Progenitor cell of endocrine pancreas (in vitro differentiated cells): ENCODE measurements at regions not wholly inside any gene's neighbourhood (a gene's known extent, or its start where the extent isn't known, plus 50 kb on each side); places are given as distances from the start of the nearest gene placed in this dataset.

Experiments
- DNase-seq: peaks from one replicate; pipeline ENCODE4 v3.0.0; 2021; ENCODE audit warnings: low spot score; ENCODE audit not compliant: unreplicated experiment
- H3K27ac Mint-ChIP-seq: 2 replicates; pipeline ENCODE4 v1.8.0; 2021; ENCODE audit warnings: mild to moderate bottlenecking, moderate library complexity, mixed read lengths
- H3K27me3 Mint-ChIP-seq: 2 replicates; pipeline ENCODE4 v1.8.0; 2021; ENCODE audit warnings: mixed read lengths
- H3K36me3 Mint-ChIP-seq: 2 replicates; pipeline ENCODE4 v1.8.0; 2022; ENCODE audit warnings: mixed read lengths; ENCODE audit not compliant: insufficient read depth
- H3K4me1 Mint-ChIP-seq: 2 replicates; pipeline ENCODE4 v1.8.0; 2021; ENCODE audit warnings: low read depth, mixed read lengths
- H3K4me3 Mint-ChIP-seq: 2 replicates; pipeline ENCODE4 v1.8.0; 2021; ENCODE audit warnings: low read depth, mild to moderate bottlenecking, moderate library complexity, mixed read lengths
- H3K9me3 Mint-ChIP-seq: 2 replicates; pipeline ENCODE4 v1.8.0; 2021; ENCODE audit warnings: low read depth, mixed read lengths
- TF ChIP-seq, protein P1 (sequence below): fragments of 200-600 bp; sonication (generic); IDR thresholded peaks from one replicate; pipeline ENCODE4 v1.5.0; 2021; ENCODE audit warnings: antibody characterized with exemption, mild to moderate bottlenecking; ENCODE audit not compliant: unreplicated experiment

DNA sequence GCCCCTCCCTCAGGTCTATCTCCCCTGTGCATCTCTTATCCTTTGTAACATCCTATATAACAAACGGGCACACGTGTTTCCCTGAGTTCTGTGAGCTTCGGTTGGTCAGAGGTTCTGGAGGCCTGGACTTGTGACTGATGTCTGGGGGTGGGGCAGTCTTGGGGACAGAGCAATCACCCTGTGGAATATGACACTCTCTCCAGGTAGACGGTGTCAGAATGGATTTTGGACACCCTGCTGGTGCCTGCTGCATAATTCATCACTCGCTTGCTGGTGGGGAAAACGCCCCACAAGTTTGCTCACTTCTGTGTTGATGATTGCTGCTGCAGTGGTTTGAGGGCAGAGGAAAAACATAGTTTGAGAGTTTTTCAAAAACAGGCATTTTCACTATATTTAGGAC, 223.2 kb downstream of the UQCRFS1 start:
- Mint-ChIP-seq H3K27ac (no peak overlapping the region), H3K27me3 (peaks cover 15% of the 10 kb centered on the region), H3K9me3 (peaks cover 14% of the 10 kb centered on the region), H3K4me1 (no peaks in the 10 kb centered on the region), H3K4me3 (no peak overlapping the region), H3K36me3 (no peaks in the 10 kb centered on the region)
- no peak for DNase-seq
- TF ChIP-seq, protein P1, sequence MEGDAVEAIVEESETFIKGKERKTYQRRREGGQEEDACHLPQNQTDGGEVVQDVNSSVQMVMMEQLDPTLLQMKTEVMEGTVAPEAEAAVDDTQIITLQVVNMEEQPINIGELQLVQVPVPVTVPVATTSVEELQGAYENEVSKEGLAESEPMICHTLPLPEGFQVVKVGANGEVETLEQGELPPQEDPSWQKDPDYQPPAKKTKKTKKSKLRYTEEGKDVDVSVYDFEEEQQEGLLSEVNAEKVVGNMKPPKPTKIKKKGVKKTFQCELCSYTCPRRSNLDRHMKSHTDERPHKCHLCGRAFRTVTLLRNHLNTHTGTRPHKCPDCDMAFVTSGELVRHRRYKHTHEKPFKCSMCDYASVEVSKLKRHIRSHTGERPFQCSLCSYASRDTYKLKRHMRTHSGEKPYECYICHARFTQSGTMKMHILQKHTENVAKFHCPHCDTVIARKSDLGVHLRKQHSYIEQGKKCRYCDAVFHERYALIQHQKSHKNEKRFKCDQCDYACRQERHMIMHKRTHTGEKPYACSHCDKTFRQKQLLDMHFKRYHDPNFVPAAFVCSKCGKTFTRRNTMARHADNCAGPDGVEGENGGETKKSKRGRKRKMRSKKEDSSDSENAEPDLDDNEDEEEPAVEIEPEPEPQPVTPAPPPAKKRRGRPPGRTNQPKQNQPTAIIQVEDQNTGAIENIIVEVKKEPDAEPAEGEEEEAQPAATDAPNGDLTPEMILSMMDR: no peak

DNA sequence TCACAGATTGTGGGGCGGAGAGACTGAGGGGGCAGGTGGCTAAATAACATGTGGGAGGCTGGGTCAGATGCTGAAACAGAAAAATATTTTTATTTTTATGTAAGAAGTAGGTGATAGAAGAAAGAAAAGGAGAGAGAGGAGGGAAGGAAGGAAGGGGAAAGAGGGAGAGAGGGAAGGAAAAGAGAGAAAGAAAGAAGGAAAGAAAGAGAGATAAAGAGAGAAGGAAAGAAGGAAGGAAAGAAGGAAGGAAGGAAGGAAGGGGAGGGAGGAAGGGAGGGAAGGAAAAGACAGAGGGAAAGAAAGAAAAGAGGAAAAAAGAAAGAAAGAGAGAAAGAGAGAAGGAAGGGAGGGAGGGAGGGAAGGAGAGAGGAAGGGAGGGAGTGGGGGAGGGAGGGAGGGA, 224.9 kb downstream of the UQCRFS1 start:
- Mint-ChIP-seq H3K4me3 (no peak overlapping the region), H3K27me3 (peaks cover 15% of the 10 kb centered on the region), H3K36me3 (no peaks in the 10 kb centered on the region), H3K9me3 (peaks cover 3% of the 10 kb centered on the region), H3K4me1 (no peaks in the 10 kb centered on the region), H3K27ac (no peak overlapping the region)
- TF ChIP-seq, protein P1: no peak
- no peak for DNase-seq

DNA sequence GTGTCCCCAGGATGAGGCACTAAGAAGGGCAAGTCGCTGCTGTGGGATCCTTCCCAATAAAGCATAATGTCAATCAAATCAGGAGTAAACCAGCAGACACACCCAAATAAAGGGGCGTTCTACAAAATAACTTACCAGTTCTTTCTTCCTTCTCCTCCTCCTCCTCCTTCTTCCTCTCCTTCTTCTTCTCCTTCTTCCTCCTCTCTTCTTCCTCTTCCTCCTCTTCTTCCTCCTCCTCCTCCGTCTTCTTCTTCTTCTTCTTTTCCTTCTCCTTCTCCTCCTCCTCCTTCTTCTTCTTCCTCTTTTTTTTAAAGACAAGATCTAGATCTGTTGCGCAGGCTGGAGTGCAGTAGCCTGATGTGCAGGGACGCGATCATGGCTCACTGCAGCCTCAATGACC, 225.8 kb downstream of the UQCRFS1 start:
- H3K27ac Mint-ChIP-seq: no peak overlapping the region
- no peak overlapping the region for H3K4me3 Mint-ChIP-seq
- DNase-seq: no peak
- peaks cover 18% of the 10 kb centered on the region for H3K27me3 Mint-ChIP-seq
- no peaks in the 10 kb centered on the region for H3K36me3 Mint-ChIP-seq
- H3K4me1 Mint-ChIP-seq: no peaks in the 10 kb centered on the region
- no peaks in the 10 kb centered on the region for H3K9me3 Mint-ChIP-seq
- TF ChIP-seq, protein P1: no peak

DNA sequence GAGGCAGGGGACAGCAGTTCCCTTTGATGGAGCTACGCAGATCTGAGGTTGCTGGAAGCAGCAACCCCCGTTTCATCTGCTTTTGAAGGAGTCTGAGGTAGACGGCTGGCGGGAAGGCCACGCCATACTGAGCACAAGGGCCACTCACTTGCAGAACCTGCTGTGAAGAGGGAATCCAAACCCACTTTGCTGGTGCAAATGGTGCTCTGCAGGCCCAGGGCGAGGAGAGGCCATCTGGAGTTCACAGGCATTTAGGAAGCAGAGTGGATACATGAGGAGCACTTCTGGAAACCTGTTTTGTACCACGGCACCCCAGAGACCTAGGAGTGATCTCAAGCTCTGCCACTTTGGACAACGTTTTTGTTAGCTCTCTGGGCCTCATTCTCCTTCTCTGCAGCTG, 227.8 kb downstream of the UQCRFS1 start:
- Mint-ChIP-seq H3K27ac (no peak overlapping the region), H3K4me1 (no peaks in the 10 kb centered on the region), H3K27me3 (peaks cover 25% of the 10 kb centered on the region), H3K9me3 (no peaks in the 10 kb centered on the region), H3K4me3 (no peak overlapping the region), H3K36me3 (no peaks in the 10 kb centered on the region)
- no peak for DNase-seq
- TF ChIP-seq, protein P1: no peak

DNA sequence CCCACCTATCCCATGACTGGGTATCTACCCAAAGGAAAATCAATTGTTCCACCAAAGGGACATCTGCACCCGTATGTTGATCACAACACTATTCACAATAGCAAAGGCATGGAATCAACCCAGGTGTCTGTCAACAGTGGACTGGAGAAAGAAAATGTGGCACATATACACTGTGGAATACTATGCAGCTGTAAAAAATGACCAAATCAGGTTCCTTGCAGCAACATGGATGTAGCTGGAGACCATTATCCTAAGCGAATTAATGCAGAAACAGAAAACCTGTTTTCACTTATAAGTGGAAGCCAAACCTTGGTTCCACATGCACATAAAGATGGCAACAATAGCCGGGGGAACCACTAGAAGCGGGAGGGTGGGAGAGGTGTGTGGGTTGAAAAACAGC, 228.6 kb downstream of the UQCRFS1 start:
- H3K36me3 Mint-ChIP-seq: no peaks in the 10 kb centered on the region
- TF ChIP-seq, protein P1: no peak
- H3K27ac Mint-ChIP-seq: no peak overlapping the region
- H3K4me1 Mint-ChIP-seq: no peaks in the 10 kb centered on the region
- peaks cover 25% of the 10 kb centered on the region for H3K27me3 Mint-ChIP-seq
- no peak overlapping the region for H3K4me3 Mint-ChIP-seq
- no peaks in the 10 kb centered on the region for H3K9me3 Mint-ChIP-seq
- no peak for DNase-seq
